ENCODE measurements at regions not wholly inside any gene's neighbourhood (a gene's known extent, or its start where the extent isn't known, plus 50 kb on each side); places are given as distances from the start of the nearest gene placed in this dataset.
"Not testable (repeated sequence)": the region's sequence is repeated elsewhere in the genome, so short reads cannot be mapped to it uniquely, and the experiment has no call there.

DNA sequence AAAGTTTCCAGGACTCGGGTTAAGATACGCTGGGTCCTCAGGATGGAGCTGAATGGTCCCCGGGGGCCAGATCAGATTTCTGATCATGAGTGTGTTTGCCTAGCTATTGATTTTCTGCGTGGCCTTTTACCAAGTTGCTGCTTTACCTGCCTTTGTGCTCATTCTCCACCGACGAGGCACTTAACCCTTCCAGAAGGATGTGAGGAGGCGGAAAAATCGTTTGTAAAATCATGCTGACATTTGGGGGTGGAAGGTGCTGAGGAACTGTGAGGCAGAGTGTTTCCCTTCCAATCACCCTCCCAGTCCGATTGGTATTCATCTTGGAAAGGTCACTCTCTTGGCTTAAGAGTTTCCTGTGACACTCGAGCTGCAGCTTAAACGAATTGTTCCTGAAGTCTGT, 337.1 kb upstream of the KAZN start:
- no peak for DNase-seq (ENCODE audit: low spot score)

DNA sequence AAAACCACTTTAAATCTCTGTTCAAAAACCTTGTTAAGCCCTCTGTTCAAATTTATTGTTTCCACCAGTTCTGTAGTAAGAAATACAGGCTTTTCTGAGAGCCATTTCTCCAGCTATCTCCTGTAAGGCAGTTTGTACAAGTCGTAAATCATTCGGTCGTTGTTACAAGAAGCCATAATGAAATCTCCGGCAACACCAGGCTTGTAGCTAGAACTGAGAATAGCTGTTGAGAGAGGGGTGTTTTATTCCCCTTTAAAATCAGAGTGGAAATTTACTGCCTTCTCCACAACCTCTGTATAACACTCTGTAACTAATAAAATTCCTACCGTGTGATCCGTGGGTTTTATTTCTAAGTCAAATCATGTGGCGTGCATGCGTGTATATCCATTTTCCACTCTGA, 335.8 kb upstream of the KAZN start:
- DNase-seq (ENCODE audit: low spot score), result no peak

DNA sequence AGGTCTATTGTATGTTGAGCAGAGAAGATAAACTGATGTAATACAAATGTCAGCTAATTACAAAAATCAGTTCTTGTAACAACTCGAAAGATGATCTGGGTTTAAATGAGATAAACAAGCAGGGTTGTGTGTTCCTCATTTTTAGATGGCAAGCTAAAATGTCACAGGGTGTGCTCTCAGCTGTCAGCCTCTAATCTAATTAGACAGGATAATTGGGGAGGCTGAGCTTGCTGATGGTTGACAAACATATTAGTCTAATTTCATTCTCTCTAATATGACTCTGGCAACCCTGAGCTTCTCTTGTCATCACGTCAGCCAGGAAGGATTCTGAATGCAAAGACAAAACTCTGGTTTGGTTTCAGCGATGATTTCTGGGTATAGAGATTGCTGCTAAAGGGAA, 335.3 kb upstream of the KAZN start:
- no peak for DNase-seq (ENCODE audit: low spot score)

DNA sequence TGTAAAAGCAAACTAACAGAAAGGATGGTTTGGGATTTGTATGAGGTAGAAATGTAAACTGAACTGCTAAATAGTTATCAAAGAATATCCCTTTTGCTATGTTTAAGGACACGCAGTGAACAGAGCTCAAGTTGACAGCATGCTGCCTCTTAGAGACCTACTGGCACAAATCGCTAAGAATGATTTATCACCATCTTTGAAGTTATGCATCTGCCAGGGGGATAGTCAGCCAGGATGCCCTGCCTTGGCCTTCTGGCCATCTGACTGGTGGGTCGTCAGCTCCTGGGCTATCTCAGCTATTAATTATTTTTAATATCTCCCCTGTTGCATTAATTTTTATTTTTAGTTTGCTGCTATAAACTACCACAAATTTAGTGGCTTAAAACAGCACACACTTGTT, 334.8 kb upstream of the KAZN start:
- no peak for DNase-seq (ENCODE audit: low spot score)

DNA sequence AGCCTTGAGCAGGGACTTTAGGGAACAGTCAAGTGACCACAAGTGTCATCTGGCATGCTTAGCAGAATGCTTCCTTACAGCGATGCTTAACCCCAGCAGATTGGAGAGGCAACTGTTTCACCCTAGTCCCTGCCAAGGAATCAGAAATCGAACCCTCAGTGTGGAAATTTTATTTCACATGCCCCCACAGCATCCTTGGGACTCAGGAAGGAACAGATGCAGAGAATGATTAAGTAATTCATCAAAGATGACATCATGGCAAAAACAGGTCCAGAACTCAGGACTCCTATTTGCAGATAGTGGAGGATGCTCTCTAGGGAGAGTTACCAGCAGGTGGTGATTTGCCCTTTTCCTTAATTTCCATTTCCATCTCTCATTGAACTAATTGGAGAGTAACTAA, 333.0 kb upstream of the KAZN start:
- DNase-seq (ENCODE audit: low spot score), result no peak

DNA sequence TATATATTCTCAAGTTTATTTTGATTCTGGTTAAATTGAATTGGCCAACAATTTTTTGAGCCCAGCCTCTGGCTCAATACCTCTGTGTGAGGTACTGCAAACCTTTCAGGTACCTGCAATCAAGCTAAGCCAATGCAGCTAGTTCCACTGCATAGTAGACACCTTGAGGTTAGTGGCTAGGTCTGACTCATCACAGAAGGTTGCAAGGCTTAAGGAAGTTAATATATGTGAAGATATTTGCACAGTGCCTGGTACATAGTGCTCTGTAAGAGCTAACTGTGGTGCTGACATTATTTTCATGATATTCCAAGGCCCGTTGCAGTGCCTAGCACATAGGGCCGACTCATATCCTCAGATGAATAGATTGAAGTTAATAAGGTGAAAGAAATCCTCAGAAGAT, 330.5 kb upstream of the KAZN start:
- DNase-seq (ENCODE audit: low spot score), result no peak

DNA sequence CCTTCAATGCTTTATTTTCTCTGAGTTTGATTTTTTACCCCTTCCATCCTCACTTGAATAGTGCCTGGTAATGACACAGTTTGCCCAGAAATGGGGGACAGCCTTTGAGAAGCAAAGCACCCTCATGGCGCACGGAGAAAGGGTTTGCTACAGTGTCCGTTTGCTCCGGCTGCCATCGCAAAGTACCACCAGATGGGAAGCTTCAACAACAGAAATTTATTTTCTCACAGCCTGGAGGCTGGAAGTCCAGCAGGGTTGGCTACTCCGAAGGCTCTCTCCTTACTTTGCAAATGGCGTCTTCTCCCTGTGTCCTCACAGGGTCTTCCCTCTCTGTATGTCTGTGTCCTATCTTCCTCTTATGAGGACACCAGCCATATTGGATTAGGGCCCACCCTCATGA, 327.7 kb upstream of the KAZN start:
- no peak for DNase-seq (ENCODE audit: low spot score)

DNA sequence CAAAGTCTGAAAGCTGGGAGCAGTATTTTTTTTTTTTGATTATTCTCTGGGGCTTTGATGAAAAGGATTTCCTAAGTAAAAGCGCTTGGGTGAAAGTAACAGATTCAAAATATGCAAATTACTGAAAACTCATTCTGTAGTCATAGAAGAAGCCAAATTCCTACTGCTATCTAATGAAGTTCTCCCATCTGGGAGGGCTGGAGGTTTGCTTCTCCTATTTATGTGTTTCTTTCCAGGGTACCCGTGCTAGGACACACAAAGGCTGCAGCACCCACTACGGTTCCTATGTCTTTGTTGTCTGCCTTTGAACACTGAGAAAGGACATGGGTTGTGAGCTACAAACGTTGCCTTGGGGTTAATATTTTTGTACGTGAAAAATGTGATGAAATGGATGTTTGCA, 324.7 kb upstream of the KAZN start:
- no peak for DNase-seq (ENCODE audit: low spot score)

DNA sequence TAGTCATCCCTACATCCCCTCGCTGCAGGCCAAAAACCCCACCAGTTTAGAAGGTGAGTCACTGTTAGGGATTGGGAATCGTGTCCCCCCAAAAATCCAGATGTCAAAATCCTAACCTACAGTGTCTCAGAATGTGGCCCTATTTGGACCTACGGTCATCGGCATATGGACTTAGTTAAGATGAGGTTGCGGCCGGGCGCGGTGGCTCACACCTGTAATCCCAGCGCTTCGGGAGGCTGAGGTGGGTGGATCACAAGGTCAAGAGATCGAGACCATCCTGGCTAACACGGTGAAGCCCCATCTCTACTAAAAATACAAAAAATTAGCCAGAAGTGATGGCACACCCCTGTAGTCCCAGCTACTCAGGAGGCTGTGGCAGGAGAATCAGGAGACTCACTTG, 318.6 kb upstream of the KAZN start:
- DNase-seq (ENCODE audit: low spot score), result not testable (repeated sequence)

DNA sequence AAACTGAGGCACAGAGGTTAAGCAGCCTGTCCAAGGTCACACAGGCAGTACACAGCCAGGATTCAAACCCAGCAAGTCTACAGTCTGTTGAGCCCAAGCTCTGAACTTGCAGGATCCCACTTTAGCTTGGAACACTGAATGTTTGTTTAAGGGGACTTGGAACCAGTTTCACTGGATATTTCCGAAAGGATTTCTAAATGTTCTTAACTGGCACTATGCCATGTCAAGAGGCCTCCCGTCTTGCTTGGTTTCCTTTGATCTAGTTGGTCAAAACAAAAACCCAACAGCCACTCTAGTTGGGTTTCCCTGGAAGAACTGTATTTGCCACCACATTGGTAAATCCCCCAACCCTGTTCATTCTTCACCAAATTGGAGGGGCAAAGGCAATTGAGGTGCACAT, 317.6 kb upstream of the KAZN start:
- DNase-seq (ENCODE audit: low spot score), result no peak

DNA sequence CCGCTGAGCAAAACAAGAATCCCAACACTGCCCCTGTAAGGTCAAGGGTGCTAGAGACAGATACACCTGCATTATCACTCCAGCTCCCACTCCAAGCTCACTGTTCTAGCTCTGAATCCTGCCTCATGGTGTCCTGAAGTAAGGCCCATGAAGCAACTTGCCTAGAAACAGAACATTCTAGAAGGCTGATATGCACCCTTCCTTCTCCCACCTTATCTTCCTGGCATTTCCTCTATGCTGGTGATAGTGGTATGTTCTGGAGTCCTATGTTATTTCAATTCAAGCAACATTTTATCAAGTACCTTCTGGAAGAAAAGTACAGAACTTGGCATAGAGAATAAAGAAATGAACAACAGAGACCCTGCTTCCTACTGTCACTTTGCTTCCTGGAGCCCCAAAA, 317.1 kb upstream of the KAZN start:
- no peak for DNase-seq (ENCODE audit: low spot score)

DNA sequence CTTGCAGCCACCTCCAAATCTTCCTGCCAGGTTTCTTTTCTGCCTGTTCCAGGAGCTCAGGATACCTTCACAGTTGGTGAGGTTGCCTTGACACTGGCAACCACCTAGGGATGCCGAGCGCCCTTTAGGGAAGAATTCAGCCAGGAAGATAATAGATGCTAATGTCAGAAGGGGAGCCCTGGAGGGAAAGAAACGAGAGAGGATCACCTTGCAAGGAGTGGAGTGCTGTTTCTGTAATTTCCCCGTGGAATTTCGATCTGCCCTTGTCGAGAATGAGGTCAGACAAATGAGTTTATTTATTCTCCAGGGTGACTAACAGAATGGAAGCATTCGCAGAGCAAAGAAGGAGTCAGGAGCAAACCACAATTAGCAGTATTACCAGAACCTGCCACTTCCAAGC, 315.8 kb upstream of the KAZN start:
- DNase-seq (ENCODE audit: low spot score), result no peak

DNA sequence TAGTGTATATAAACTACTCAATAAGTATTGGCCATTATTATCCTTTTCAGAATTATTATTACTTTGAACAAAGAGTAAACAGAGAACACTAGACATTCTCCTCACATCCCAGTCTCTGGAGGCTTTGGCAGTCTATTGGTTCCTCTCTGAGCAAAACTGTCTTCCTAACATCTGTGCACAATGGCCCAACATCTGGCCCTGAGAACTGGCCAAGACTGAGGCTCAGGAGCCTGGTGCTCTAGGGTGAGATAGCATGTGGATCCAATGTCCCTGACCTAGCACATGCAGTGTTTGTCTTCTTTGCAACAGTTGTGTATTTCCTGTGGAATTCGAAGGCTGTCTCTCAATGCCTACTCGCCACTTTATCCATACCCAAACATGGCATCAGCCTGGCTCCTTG, 313.2 kb upstream of the KAZN start:
- DNase-seq (ENCODE audit: low spot score), result no peak

DNA sequence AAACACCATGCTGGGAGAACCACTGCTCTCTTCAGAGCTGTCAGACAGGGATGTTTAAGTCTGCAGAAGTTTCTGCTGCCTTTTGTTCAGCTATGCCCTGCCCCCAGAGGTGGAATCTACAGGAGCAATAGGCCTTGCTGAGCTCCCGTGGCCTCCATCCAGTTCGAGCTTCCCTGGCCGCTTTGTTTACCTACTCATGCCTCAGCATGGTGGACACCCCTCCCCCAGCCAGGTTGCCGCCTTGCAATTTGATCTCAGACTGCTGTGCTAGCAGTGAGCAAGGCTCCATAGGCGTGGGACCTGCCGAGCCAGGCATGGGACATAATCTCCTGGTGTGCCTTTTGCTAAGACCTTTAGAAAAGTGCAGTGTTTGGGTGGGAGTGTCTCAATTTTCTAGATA, 307.3 kb upstream of the KAZN start:
- peak; percentile 53 for DNase-seq (ENCODE audit: low spot score)

DNA sequence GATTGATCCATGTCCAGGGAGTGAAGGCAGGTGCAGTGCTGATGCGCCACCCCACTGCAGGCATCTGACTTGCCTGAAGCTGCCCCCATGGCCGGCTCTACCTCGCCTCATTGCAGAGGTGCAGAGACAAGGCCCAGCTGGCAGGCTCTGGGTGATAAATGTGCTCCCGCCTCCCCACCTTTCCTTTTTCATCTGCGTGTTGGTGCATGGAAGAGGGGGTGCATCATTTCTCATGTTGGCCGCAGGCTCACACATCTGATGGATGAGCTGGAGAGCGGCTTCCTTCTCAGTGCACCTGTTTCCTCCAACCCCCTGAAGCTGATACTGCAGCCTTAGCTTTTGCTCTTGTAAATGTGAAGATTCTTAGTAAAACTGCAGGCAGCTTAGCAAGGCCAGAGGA, 306.0 kb upstream of the KAZN start:
- no peak for DNase-seq (ENCODE audit: low spot score)

DNA sequence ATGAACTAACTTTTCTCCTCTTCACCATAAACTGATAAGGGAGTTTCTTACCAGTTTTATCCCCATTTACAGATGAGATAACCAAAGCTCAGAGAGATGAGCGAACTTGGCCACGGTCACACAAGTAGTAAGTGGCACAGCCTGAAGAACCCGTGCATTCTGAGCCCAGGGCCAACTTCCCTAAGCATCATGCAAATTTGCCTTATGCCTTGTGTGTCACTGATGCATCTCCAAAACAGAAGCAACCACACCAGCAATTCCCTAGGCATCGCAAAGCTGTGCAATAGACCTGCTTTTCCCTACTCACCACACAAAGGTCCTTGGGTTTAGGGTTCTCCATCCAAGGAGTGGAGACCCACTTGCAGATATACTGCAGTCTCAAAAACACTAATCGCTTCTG, 304.5 kb upstream of the KAZN start:
- DNase-seq (ENCODE audit: low spot score), result no peak

DNA sequence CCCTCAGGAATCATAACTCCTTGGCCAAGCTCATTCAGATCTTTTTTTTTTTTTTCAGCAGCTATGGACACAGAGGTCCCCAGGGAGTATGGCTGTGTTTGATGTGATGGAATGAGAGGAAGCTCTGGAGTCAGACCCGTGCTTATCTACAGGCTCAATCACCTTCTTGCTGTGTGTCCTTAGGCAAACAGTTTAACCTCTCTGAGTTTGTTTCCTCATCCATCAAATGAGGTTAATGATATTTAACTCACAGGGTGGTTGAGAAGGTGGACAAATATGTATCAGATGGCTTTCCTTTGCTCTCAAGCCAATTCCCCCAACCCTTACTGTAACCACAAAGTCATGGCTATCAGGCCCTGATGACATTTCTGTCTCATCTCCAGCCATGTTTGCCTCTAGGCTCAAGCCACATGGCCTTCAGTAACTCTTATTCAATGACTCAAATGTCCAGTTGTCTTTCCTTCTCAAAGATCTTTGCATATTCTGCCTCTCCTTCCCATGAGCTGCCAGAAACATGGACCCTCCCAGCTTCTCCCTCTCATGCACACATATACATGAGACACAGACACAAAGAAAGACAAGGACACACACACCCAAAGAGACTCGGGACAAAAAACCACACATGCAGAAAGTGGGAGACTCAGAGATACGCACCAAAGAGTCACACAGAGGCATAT, 303.5 kb upstream of the KAZN start:
- no peak for DNase-seq (ENCODE audit: low spot score)

DNA sequence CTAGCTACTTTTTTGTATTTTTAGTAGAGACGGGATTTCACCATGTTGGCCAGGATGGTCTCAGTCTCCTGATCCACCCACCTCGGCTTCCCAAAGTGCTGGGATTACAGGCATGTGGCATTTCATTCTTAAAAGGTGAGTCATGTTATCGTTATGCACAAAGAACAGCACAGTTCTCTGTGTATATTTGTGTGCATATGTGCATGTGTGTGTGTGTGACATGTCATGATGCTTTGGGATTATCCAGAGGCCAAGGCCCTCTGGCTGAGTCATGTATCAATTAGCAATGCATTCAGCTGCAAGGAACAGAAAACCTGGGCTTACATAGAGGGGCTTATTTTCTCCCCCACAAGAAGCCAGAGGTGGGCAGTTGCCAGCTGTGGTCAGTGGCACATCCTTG, 301.7 kb upstream of the KAZN start:
- no peak for DNase-seq (ENCODE audit: low spot score)

DNA sequence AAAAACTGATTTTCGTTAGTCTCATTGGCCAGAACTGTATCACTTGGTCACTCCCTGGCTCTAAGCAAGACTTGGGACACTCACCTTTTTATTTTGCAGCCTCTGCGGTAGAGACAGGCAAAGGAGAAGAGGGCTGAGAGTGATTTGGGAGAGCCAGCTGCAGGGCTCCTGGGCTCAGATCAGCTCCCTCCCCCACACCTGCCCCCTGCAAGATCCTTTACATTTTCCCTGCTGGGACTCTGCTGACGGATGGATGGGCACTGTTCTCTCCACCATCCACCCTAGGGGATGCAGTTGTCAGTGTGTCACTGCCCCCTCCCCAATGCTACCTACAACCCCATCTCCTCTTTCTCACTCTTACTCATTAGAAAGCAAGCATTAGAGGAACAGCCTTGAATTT, 301.1 kb upstream of the KAZN start:
- DNase-seq (ENCODE audit: low spot score), result no peak

DNA sequence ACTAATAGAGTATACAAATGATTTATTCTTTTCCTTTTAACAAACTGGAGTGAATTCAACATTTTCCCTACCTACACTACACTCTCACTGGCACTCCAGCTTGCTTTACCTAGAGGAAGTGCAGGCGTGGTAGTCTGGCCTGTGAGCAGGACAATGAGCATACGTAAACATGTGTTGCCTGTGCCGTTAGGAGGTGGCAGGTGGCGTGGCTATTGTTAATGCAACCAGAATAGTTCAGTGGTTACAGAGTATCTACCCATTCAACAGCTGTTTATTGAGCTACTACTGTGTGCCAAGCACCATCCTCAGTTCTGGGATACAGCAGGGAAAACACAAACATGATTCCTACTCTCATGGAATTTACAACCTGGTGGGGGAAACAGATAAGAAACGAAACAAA, 299.7 kb upstream of the KAZN start:
- no peak for DNase-seq (ENCODE audit: low spot score)

DNA sequence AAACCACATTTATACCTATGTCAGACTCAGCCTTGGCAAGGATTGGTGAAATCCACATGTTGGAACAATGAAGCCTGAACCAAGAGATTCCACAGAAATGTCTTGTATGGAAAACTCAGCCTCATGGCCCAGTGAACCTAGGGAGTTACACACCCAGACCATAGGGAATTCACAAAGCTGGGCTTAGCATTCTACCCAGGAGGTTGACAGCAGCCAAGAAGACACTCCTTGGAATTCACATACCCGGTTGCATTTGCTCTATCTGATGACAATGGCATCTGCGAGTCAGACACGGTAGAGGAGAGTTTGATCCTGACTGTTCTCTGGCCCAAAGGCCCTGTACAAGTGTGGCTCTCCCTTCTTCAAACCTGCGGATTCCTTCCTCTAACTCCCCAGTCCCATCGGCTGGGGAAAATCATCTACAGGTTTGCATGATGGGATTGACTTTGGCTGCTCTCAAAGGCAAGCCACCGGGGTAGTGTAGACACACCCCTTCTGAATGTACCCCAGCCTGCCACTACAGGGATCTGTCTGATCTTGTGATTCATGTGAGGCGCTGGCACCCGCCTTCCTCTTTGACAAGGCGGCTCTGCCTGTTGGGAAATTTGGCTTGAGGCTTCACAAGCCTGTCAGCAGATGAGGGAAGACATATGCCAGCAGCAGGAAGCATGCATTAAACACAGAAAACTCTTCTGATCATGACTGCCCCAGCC, 297.3 kb upstream of the KAZN start:
- DNase-seq (ENCODE audit: low spot score), result no peak

DNA sequence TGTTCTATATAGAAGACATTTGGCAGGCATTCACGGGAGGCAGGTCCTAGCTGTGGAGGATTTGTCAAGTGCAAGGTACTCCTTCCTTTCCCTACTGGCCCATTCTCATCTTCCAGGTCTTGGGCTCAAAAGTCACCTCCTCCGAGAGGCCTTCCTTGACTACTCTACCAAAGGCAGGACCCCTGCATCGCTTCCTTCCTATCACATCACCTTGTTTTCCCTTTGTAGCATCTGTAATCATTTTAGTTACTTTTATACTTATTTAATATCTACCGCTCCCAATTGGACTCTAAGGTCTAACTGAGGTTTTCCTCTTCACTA, 296.8 kb upstream of the KAZN start:
- no peak for DNase-seq (ENCODE audit: low spot score)

DNA sequence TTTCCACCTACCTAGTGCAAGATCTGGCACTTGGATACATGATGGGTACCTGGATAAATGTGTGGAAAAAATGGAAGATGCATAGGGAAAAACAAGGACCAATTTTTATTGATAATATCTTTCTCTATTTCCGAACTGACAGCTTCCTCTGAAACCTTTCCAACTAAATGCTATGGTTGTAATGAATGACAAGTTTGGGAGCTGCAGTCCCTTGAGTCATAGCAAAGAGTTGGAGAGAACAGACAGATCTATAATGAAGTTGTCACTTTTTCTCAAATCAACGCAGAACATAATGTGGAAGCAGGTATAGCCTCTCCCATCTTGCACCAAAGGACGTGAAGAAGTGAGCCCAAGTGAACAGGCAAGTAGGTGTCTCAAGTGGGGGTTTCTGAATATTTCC, 296.5 kb upstream of the KAZN start:
- DNase-seq (ENCODE audit: low spot score), result no peak

DNA sequence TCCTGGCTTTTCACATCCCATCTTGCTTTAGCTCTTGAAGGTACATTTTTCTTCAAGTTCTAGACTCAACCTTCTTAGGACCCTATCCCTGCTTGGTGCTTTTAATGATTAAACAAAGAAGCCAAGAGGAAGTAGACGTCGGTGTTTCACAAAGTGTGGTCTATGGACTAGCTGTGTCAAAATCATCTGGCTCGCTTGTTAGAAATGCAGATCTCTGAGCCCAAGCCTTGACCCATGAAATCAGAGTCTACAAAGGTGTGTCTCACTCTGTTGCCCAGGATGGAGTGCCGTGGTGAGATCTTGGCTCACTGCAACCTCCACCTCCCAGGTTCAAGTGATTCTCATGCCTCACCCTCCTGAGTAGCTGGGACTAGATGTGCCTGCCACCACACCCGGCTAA, 295.5 kb upstream of the KAZN start:
- no peak for DNase-seq (ENCODE audit: low spot score)

All from ecto neural progenitor cell (in vitro differentiated cells).